ENCODE measurements at regions not wholly inside any gene's neighbourhood (a gene's known extent, or its start where the extent isn't known, plus 50 kb on each side); places are given as distances from the start of the nearest gene placed in this dataset.

GRCh38 chr5:12237837-12238575 lies 333.8 kb upstream of the CTNND2 start:
- TF ChIP-seq CTCF (IDR thresholded peaks at IDR 0.05 in 8 of 11, conservative IDR thresholded peaks at IDR 0.05 in 3 of 11) (no peak), POLR2A (IDR thresholded peaks at IDR 0.05) (no peak), POLR2AphosphoS5 (IDR thresholded peaks at IDR 0.05) (no peak)
